ENCODE measurements at regions not wholly inside any gene's neighbourhood (a gene's known extent, or its start where the extent isn't known, plus 50 kb on each side); places are given as distances from the start of the nearest gene placed in this dataset.

- POLR2A ChIA-PET: no interaction called here
- Mint-ChIP-seq H3K36me3 (ENCODE audit: insufficient read depth, unreplicated experiment) (no peaks in the 10 kb centered on the region), H3K9me3 (ENCODE audit: unreplicated experiment) (no peaks in the 10 kb centered on the region), H3K27me3 (ENCODE audit: insufficient read depth, unreplicated experiment) (no peaks in the 10 kb centered on the region), H3K27ac (ENCODE audit: low read depth, unreplicated experiment) (no peak overlapping the region), H3K4me1 (ENCODE audit: insufficient read depth, unreplicated experiment) (no peaks in the 10 kb centered on the region), H3K4me3 (ENCODE audit: unreplicated experiment) (no peak overlapping the region)
- TF ChIP-seq CTCF (IDR thresholded peaks at IDR 0.05; ENCODE audit: unreplicated experiment): no peak
- CTCF ChIA-PET: interaction anchor here (1.8 kb wide), 1 partner anchor 12 kb away, joined by 4 read pairs; no protein-coding TSS in a partner anchor
- intact Hi-C loops (cut with micrococcal nuclease): no loop called here
- no TSS peak for BruUV-seq (replicated peaks)
- DNase-seq (ENCODE audit: unreplicated experiment): peak; percentile 9
Observed at GRCh38 chr18:42459873-42460272, 504.8 kb downstream of the PIK3C3 start.

GRCh38 chr18:42471885-42472284 is 516.9 kb downstream of the PIK3C3 start:
- POLR2A ChIA-PET: no interaction called here

GRCh38 chr18:42473611-42474010 is 518.6 kb downstream of the PIK3C3 start:
- H3K4me3 Mint-ChIP-seq (ENCODE audit: unreplicated experiment): no peak overlapping the region
- intact Hi-C loops (cut with micrococcal nuclease): no loop called here
- no peaks in the 10 kb centered on the region for H3K9me3 Mint-ChIP-seq (ENCODE audit: unreplicated experiment)
- ChIA-PET POLR2A (no interaction called here), CTCF (interaction anchor here (0.6 to 0.8 kb wide), 2 partner anchors 50 to 135 kb away, joined by 3 to 4 read pairs; no protein-coding TSS in a partner anchor)
- no TSS peak for BruUV-seq (replicated peaks)
- no peak for TF ChIP-seq CTCF (IDR thresholded peaks at IDR 0.05; ENCODE audit: unreplicated experiment)
- H3K4me1 Mint-ChIP-seq (ENCODE audit: insufficient read depth, unreplicated experiment): no peaks in the 10 kb centered on the region
- H3K27me3 Mint-ChIP-seq (ENCODE audit: insufficient read depth, unreplicated experiment): no peaks in the 10 kb centered on the region
- no peaks in the 10 kb centered on the region for H3K36me3 Mint-ChIP-seq (ENCODE audit: insufficient read depth, unreplicated experiment)
- H3K27ac Mint-ChIP-seq (ENCODE audit: low read depth, unreplicated experiment): no peak overlapping the region
- DNase-seq (ENCODE audit: unreplicated experiment): no peak

More at GRCh38 chr18:42471885-42472284, 516.9 kb downstream of the PIK3C3 start:
- no peak for DNase-seq (ENCODE audit: unreplicated experiment)
- intact Hi-C loops (cut with micrococcal nuclease): no loop called here
- no TSS peak for BruUV-seq (replicated peaks)
- no peak for TF ChIP-seq CTCF (IDR thresholded peaks at IDR 0.05; ENCODE audit: unreplicated experiment)
- Mint-ChIP-seq H3K27me3 (ENCODE audit: insufficient read depth, unreplicated experiment) (no peaks in the 10 kb centered on the region), H3K4me3 (ENCODE audit: unreplicated experiment) (no peak overlapping the region), H3K36me3 (ENCODE audit: insufficient read depth, unreplicated experiment) (no peaks in the 10 kb centered on the region), H3K4me1 (ENCODE audit: insufficient read depth, unreplicated experiment) (no peaks in the 10 kb centered on the region), H3K9me3 (ENCODE audit: unreplicated experiment) (no peaks in the 10 kb centered on the region), H3K27ac (ENCODE audit: low read depth, unreplicated experiment) (no peak overlapping the region)
- CTCF ChIA-PET: interaction anchor here (1.2 kb wide), 1 partner anchor 124 kb away, joined by 4 read pairs; no protein-coding TSS in a partner anchor

GRCh38 chr18:42474577-42474976 is 519.5 kb downstream of the PIK3C3 start:
- BruUV-seq (replicated peaks): no TSS peak

More at GRCh38 chr18:42474577-42474976, 519.5 kb downstream of the PIK3C3 start:
- Mint-ChIP-seq H3K27me3 (ENCODE audit: insufficient read depth, unreplicated experiment) (no peaks in the 10 kb centered on the region), H3K4me1 (ENCODE audit: insufficient read depth, unreplicated experiment) (no peaks in the 10 kb centered on the region), H3K4me3 (ENCODE audit: unreplicated experiment) (no peak overlapping the region), H3K36me3 (ENCODE audit: insufficient read depth, unreplicated experiment) (no peaks in the 10 kb centered on the region), H3K27ac (ENCODE audit: low read depth, unreplicated experiment) (no peak overlapping the region), H3K9me3 (ENCODE audit: unreplicated experiment) (no peaks in the 10 kb centered on the region)
- ChIA-PET POLR2A (no interaction called here), CTCF (interaction anchor here (1.2 kb wide), 1 partner anchor 172 kb away, joined by 3 read pairs; no protein-coding TSS in a partner anchor)
- no peak for DNase-seq (ENCODE audit: unreplicated experiment)
- intact Hi-C loops (cut with micrococcal nuclease): no loop called here
- no peak for TF ChIP-seq CTCF (IDR thresholded peaks at IDR 0.05; ENCODE audit: unreplicated experiment)
